ENCODE measurements at regions not wholly inside any gene's neighbourhood (a gene's known extent, or its start where the extent isn't known, plus 50 kb on each side); places are given as distances from the start of the nearest gene placed in this dataset.

DNA sequence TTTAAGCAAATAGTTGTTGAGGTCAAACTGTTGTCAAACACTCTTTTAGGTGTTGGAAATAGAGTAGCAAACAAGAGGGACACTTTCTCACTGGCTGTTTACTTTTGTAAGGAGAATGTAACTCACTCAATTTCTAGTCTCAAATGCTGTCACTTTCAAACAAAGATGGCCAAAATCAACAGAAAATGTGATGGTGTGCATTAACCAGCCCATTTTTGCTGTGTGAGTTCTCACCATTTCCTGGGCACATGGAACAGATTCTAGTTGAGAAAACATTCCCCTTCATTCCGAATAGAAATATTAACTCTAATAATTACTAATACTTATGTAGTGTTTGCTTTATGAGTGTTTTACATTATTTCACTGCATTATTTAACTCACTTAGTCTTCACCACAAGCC lies 128.2 kb upstream of the XYLT1 start:
- Histone ChIP-seq H3K79me2 (ENCODE audit: insufficient read depth) (no peaks in the 10 kb centered on the region), H2AFZ (no peak overlapping the region), H3K4me2 (ENCODE audit: unreplicated experiment) (no peak overlapping the region), H3F3A (ENCODE audit: insufficient read depth) (no peaks in the 10 kb centered on the region), H3K27ac (no peak overlapping the region), H3K4me3 (no peak overlapping the region), H3K4me1 (ENCODE audit: insufficient read depth) (no peaks in the 10 kb centered on the region), H3K9me3 (ENCODE audit: low read depth) (no peaks in the 10 kb centered on the region), H3K9me2 (ENCODE audit: insufficient read depth) (no peaks in the 10 kb centered on the region), H3K9ac (no peak overlapping the region), H3K36me3 (ENCODE audit: low read depth) (no peaks in the 10 kb centered on the region), H3K27me3 (replicated peaks; ENCODE audit: insufficient read depth) (0 out of 2 replicates have a peak, but pooled peaks cover 4% of the 10 kb centered on the region), H4K20me1 (ENCODE audit: insufficient read depth) (no peaks in the 10 kb centered on the region)
- TF ChIP-seq EZH2 (IDR thresholded peaks at IDR 0.05; ENCODE audit: insufficient read depth, poor library complexity, severe bottlenecking), result no peak
- TF ChIP-seq EZH2phosphoT487 (IDR thresholded peaks at IDR 0.05; ENCODE audit: insufficient read depth, low read depth), result no peak
- in situ Hi-C loops (cut with MboI), result loop anchor here (25.0 kb wide), 1 partner anchor 112 kb away; no protein-coding TSS in a partner anchor
- no peak for DNase-seq
- 70 to 79% methylated on average over 1 of the region's 1 CpG for WGBS, 2 experiments (ENCODE audit: low coverage in 1 of 2, low lambda C conversion rate in 2 of 2, missing lambda C conversion rate in 2 of 2)

DNA sequence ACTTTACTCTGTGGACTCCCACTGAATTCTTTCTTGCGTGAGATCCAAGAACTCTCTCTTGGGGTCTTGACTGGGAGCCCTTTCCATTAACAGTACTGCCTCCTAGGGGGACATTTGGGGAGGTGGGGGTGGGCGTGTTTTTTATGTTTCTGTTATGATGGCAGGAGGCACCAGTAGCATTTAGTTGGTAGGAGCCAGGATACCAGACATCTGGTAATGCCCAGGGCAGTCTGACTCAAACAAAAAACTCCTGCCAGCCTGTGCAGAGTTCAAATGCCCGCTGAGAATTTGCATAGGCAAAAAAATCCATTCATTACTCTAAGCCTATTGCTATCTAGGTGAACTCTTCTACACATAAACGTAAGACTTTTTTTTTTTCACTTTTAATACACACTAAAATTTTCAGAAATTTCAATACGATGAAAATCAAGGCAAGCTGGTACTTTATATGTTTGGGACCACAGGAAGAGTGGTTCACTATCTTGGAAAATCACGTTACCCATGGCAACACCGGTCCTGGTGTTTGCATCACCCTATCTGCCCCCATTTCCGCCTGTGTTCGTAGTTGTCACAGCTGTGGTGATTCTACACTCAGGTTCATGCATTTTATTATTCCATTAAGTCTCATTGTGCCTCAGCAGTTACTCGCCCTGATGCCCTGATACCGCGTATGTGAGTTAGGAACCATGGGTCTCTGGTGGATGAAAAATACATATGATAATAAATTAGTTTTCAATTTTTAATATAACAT lies 121.1 kb upstream of the XYLT1 start:
- Histone ChIP-seq H3K9ac (peak overlapping the region; percentile 72), H3K4me2 (ENCODE audit: unreplicated experiment) (peak overlapping the region; percentile 54)
- WGBS, 2 experiments (ENCODE audit: low coverage in 1 of 2, low lambda C conversion rate in 2 of 2, missing lambda C conversion rate in 2 of 2), result 75 to 76% methylated on average over 12 of the region's 12 CpGs

DNA sequence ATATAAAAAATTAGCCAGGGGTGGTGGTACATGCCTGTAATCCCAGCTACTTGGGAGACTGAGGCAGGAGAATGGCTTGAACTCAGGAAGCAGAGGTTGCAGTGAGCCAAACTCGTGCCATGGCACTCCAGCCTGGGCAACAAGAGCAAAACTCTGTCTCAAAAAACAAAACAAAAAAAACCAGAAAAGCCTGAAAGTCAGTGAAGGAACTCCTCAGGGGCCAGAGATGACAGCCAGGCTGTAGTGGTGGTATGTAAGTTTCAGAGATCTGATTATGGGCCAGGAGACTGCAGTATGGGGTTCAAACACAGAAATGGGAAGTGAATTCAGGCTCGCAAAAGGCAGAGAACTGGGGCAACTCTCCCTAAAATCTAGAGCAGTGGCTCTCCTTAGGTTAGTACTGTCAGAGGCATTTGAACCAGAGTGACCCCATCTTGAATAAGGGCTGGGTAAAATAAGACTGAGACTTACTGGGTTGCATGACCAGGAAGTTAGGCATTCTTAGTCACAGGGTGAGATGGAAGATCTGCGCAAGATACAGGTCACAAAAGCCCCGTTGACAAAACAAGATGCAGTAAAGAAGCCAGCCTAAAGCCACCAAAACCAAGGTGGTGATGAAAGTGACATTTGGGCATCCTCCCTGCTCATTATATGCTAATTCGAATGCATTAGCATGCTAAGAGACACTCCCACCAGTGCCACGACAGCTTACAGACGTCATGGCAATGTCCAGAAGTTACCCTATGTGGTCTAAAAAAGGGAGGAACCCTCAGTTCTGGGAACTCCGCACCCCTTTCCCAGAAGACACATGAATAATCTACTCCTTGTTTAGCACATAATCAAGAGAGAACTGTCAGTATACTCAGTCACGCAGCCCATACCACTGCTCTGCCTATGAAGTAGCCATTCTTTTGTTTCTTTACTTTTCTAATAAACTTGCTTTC lies 120.2 kb upstream of the XYLT1 start:
- Histone ChIP-seq H3K4me1 (ENCODE audit: insufficient read depth) (peaks cover 15% of the 10 kb centered on the region), H3K4me2 (ENCODE audit: unreplicated experiment) (peak overlapping the region; percentile 54), H3K36me3 (ENCODE audit: low read depth) (no peaks in the 10 kb centered on the region), H3K9me3 (ENCODE audit: low read depth) (no peaks in the 10 kb centered on the region), H3K9me2 (ENCODE audit: insufficient read depth) (no peaks in the 10 kb centered on the region), H4K20me1 (ENCODE audit: insufficient read depth) (no peaks in the 10 kb centered on the region), H3K27ac (peak overlapping the region; percentile 79), H3K4me3 (peak overlapping the region; percentile 44; the same call in 1 of the 2 replicates), H3K9ac (peak overlapping the region; percentile 72), H3K27me3 (replicated peaks; ENCODE audit: insufficient read depth) (no peaks in the 10 kb centered on the region), H3K79me2 (ENCODE audit: insufficient read depth) (no peaks in the 10 kb centered on the region), H3F3A (ENCODE audit: insufficient read depth) (no peaks in the 10 kb centered on the region), H2AFZ (peak overlapping the region; percentile 39)
- TF ChIP-seq EZH2 (IDR thresholded peaks at IDR 0.05; ENCODE audit: insufficient read depth, poor library complexity, severe bottlenecking) (no peak), EZH2phosphoT487 (IDR thresholded peaks at IDR 0.05; ENCODE audit: insufficient read depth, low read depth) (no peak)
- 33 to 39% methylated on average over 9 of the region's 9 CpGs for WGBS, 2 experiments (ENCODE audit: low coverage in 1 of 2, low lambda C conversion rate in 2 of 2, missing lambda C conversion rate in 2 of 2)
- peak; percentile 72 for DNase-seq
- in situ Hi-C loops (cut with MboI), result loop anchor here (25.0 kb wide), 1 partner anchor 104 kb away; no protein-coding TSS in a partner anchor

More for the DNA sequence above, 121.1 kb upstream of the XYLT1 start:
- in situ Hi-C loops (cut with MboI), result loop anchor here (25.0 kb wide), 1 partner anchor 105 kb away; no protein-coding TSS in a partner anchor
- H3K9me2 ChIP-seq (ENCODE audit: insufficient read depth), result no peaks in the 10 kb centered on the region
- no peaks in the 10 kb centered on the region for H3K9me3 ChIP-seq (ENCODE audit: low read depth)
- H4K20me1 ChIP-seq (ENCODE audit: insufficient read depth), result no peaks in the 10 kb centered on the region
- peaks cover 15% of the 10 kb centered on the region for H3K4me1 ChIP-seq (ENCODE audit: insufficient read depth)
- H3K36me3 ChIP-seq (ENCODE audit: low read depth), result no peaks in the 10 kb centered on the region
- no peak for TF ChIP-seq EZH2phosphoT487 (IDR thresholded peaks at IDR 0.05; ENCODE audit: insufficient read depth, low read depth)
- no peak for TF ChIP-seq EZH2 (IDR thresholded peaks at IDR 0.05; ENCODE audit: insufficient read depth, poor library complexity, severe bottlenecking)
- peak overlapping the region; percentile 39; the same call in 1 of the 2 replicates for H2AFZ ChIP-seq
- no peaks in the 10 kb centered on the region for H3K27me3 ChIP-seq (replicated peaks; ENCODE audit: insufficient read depth)
- H3K27ac ChIP-seq, result peak overlapping the region; percentile 79
- peak overlapping the region; percentile 44; the same call in 1 of the 2 replicates for H3K4me3 ChIP-seq
- H3K79me2 ChIP-seq (ENCODE audit: insufficient read depth), result no peaks in the 10 kb centered on the region
- H3F3A ChIP-seq (ENCODE audit: insufficient read depth), result no peaks in the 10 kb centered on the region
- peak; percentile 54 for DNase-seq

DNA sequence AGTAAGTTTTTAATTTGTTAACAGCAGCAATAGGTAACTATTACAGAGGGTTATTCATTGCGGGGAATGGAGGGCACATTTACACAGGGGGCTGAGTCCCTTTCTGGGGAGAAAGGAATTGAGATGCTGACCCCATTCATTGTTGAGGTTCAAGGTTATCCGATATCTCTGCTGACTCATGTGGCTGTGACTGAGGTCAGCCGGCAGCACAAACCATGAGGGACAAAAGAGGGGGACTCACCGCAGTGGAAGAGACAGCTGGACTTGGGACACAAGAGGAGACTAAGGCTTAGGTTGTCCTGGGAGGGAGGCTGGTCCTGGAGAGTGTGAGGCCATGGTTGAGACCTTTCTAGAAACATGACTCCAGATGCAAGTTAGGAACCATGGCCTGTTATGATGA lies 119.1 kb upstream of the XYLT1 start:
- no peaks in the 10 kb centered on the region for H4K20me1 ChIP-seq (ENCODE audit: insufficient read depth)
- H3K4me3 ChIP-seq, result no peak overlapping the region
- no peak for TF ChIP-seq EZH2phosphoT487 (IDR thresholded peaks at IDR 0.05; ENCODE audit: insufficient read depth, low read depth)
- TF ChIP-seq EZH2 (IDR thresholded peaks at IDR 0.05; ENCODE audit: insufficient read depth, poor library complexity, severe bottlenecking), result no peak
- H3K9me2 ChIP-seq (ENCODE audit: insufficient read depth), result no peaks in the 10 kb centered on the region
- H3F3A ChIP-seq (ENCODE audit: insufficient read depth), result no peaks in the 10 kb centered on the region
- no peak overlapping the region for H2AFZ ChIP-seq
- no peak for DNase-seq
- peaks cover 15% of the 10 kb centered on the region for H3K4me1 ChIP-seq (ENCODE audit: insufficient read depth)
- no peak overlapping the region for H3K4me2 ChIP-seq (ENCODE audit: unreplicated experiment)
- no peaks in the 10 kb centered on the region for H3K27me3 ChIP-seq (replicated peaks; ENCODE audit: insufficient read depth)
- no peaks in the 10 kb centered on the region for H3K79me2 ChIP-seq (ENCODE audit: insufficient read depth)
- H3K36me3 ChIP-seq (ENCODE audit: low read depth), result no peaks in the 10 kb centered on the region
- no peaks in the 10 kb centered on the region for H3K9me3 ChIP-seq (ENCODE audit: low read depth)
- H3K27ac ChIP-seq, result no peak overlapping the region
- H3K9ac ChIP-seq, result no peak overlapping the region
- WGBS, 2 experiments (ENCODE audit: low coverage in 1 of 2, low lambda C conversion rate in 2 of 2, missing lambda C conversion rate in 2 of 2), result 76 to 82% methylated on average over 4 of the region's 4 CpGs
- in situ Hi-C loops (cut with MboI), result loop anchor here (25.0 kb wide), 1 partner anchor 103 kb away; no protein-coding TSS in a partner anchor
